Activated B cell treated with CpG ODN at 0.5 μM for 24 hours (primary cell): ENCODE measurements at regions not wholly inside any gene's neighbourhood (a gene's known extent, or its start where the extent isn't known, plus 50 kb on each side); places are given as distances from the start of the nearest gene placed in this dataset.
A peak's percentile ranks its signal among the peaks of the same experiment; 100 is the strongest.

Source experiments
- ATAC-seq: fragments of 200-7000 bp; cut with Tn5 transposase; one replicate; pipeline ENCODE4 v1.10.0; 2021; ENCODE audit warnings: low read depth, mild to moderate bottlenecking, moderate library complexity
- CTCF ChIA-PET: fragments of 350-600 bp; sonication (Branson Sonifier 250); formaldehyde crosslinking; loops from one replicate; lab custom pipeline; 2021; ENCODE audit warnings: antibody characterized with exemption; lab: Charles Lee
- POLR2A ChIA-PET: fragments of 350-600 bp; sonication (Branson Sonifier 250); formaldehyde crosslinking; loops from one replicate; lab custom pipeline; 2021; ENCODE audit warnings: antibody characterized with exemption; lab: Charles Lee
- DNase-seq: peaks from one replicate; pipeline ENCODE4 v3.0.0; 2022
- H3K27ac Mint-ChIP-seq: one replicate; pipeline ENCODE4 v1.8.0; 2020; ENCODE audit warnings: mixed read lengths
- H3K27me3 Mint-ChIP-seq: one replicate; pipeline ENCODE4 v1.8.0; 2021; ENCODE audit warnings: mixed read lengths
- H3K36me3 Mint-ChIP-seq: one replicate; pipeline ENCODE4 v1.8.0; 2021; ENCODE audit warnings: low read depth, mixed read lengths
- H3K4me1 Mint-ChIP-seq: one replicate; pipeline ENCODE4 v1.8.0; 2021; ENCODE audit warnings: mixed read lengths
- H3K4me3 Mint-ChIP-seq: one replicate; pipeline ENCODE4 v1.8.0; 2020; ENCODE audit warnings: mild to moderate bottlenecking, mixed read lengths
- H3K9me3 Mint-ChIP-seq: one replicate; pipeline ENCODE4 v1.8.0; 2020; ENCODE audit warnings: mixed read lengths
- CTCF ChIP-seq: fragments of 200-600 bp; IDR thresholded peaks from one replicate; pipeline ENCODE4 v1.8.0; 2022; ENCODE audit warnings: antibody characterized with exemption, mild to moderate bottlenecking
- intact Hi-C: fragments of 100-400 bp; cut with micrococcal nuclease; formaldehyde crosslinking; loops from one replicate; pipeline ENCODE4 v1.15.1; 2024

GRCh38 chr6:7042654-7043545 is 64.9 kb upstream of the RREB1 start:
- Mint-ChIP-seq H3K9me3 (no peaks in the 10 kb centered on the region), H3K27ac (peak overlapping the region; percentile 5), H3K4me1 (peaks cover 36% of the 10 kb centered on the region), H3K4me3 (no peak overlapping the region), H3K27me3 (no peaks in the 10 kb centered on the region), H3K36me3 (no peaks in the 10 kb centered on the region)
- DNase-seq (no peak), ATAC-seq (no peak)
- CTCF ChIA-PET: no interaction called here
- intact Hi-C loops: no loop called here
- no peak for TF ChIP-seq CTCF
- POLR2A ChIA-PET: interaction anchor here (0.9 to 2.6 kb wide), 2 partner anchors 9 to 31 kb away, joined by 4 to 12 read pairs; no protein-coding TSS in a partner anchor

- Mint-ChIP-seq H3K4me1 (peaks cover 42% of the 10 kb centered on the region), H3K9me3 (no peaks in the 10 kb centered on the region), H3K27me3 (no peaks in the 10 kb centered on the region), H3K27ac (no peak overlapping the region), H3K4me3 (no peak overlapping the region), H3K36me3 (no peaks in the 10 kb centered on the region)
- ATAC-seq (no peak), DNase-seq (no peak)
- intact Hi-C loops: no loop called here
- no peak for TF ChIP-seq CTCF
- ChIA-PET CTCF (no interaction called here), POLR2A (interaction anchor here (0.7 kb wide), 1 partner anchor 8 kb away, joined by 11 read pairs; no protein-coding TSS in a partner anchor)
Observed at GRCh38 chr6:7045331-7045730, 62.4 kb upstream of the RREB1 start.

DNA sequence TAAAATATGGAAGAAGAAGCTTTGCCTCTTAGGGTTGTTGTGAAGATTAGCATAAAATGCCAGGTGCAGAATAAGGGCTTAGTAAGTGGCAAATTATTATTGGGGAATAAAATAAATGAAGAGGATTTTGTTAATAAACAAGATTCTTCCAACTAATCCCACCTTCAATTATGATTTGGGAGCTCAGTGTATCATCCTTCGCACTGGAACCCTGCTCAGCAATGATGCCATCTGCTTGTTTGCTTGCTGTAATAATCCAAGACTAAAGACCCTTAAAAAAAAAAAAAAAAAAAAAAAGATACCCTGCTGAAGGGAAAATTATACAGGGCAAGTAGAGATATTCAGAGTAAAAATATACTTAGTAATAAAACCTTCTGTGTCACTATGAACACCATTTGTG is 62.0 kb upstream of the RREB1 start:
- DNase-seq (no peak), ATAC-seq (no peak)
- H3K4me1 Mint-ChIP-seq: peaks cover 45% of the 10 kb centered on the region
- no peaks in the 10 kb centered on the region for H3K36me3 Mint-ChIP-seq
- H3K27me3 Mint-ChIP-seq: no peaks in the 10 kb centered on the region
- intact Hi-C loops: no loop called here
- H3K9me3 Mint-ChIP-seq: no peaks in the 10 kb centered on the region
- no peak for TF ChIP-seq CTCF
- ChIA-PET POLR2A (interaction anchor here (0.7 kb wide), 1 partner anchor 9 kb away, joined by 11 read pairs; no protein-coding TSS in a partner anchor), CTCF (no interaction called here)
- no peak overlapping the region for H3K4me3 Mint-ChIP-seq
- H3K27ac Mint-ChIP-seq: no peak overlapping the region

DNA sequence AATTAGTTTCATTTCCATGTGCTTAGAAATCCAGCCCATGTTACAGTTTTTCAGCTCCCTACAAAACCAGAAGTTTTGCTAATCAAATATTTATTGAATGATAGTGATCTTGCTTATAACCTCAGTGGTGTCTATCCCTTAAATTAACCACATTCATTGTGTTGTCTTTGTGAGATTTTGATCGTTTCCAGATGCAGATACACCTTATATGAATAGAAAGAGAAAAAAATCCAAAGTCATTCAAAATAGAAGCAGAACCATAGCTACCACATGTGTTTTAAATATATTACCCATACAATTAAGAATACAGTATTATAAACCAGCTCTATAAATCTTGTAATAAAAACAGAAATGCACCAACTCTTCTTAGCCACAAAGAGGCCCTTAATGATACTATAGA is 60.6 kb upstream of the RREB1 start:
- CTCF ChIA-PET: no interaction called here

More for the DNA sequence above, 60.6 kb upstream of the RREB1 start:
- H3K9me3 Mint-ChIP-seq: no peaks in the 10 kb centered on the region
- no peaks in the 10 kb centered on the region for H3K36me3 Mint-ChIP-seq
- ATAC-seq (no peak), DNase-seq (no peak)
- no peaks in the 10 kb centered on the region for H3K27me3 Mint-ChIP-seq
- H3K4me1 Mint-ChIP-seq: peaks cover 36% of the 10 kb centered on the region
- TF ChIP-seq CTCF: no peak
- POLR2A ChIA-PET: no interaction called here
- H3K27ac Mint-ChIP-seq: peak overlapping the region; percentile 3
- no peak overlapping the region for H3K4me3 Mint-ChIP-seq
- intact Hi-C loops: no loop called here
